Epithelial cell of prostate (primary cell): ENCODE measurements at regions not wholly inside any gene's neighbourhood (a gene's known extent, or its start where the extent isn't known, plus 50 kb on each side); places are given as distances from the start of the nearest gene placed in this dataset.

Experiments
- DNase-seq: peaks from one replicate; pipeline ENCODE4 v3.0.0-alpha.2; 2011; ENCODE audit warnings: low read depth, low spot score
- H3K27ac ChIP-seq: fragments of 450-650 bp; 2 replicates; pipeline ENCODE4 v1.5.1; 2017; ENCODE audit warnings: mild to moderate bottlenecking

GRCh38 chr3:59128685-59129084, 78.9 kb upstream of the CFAP20DC start:
- no peak for DNase-seq

DNA sequence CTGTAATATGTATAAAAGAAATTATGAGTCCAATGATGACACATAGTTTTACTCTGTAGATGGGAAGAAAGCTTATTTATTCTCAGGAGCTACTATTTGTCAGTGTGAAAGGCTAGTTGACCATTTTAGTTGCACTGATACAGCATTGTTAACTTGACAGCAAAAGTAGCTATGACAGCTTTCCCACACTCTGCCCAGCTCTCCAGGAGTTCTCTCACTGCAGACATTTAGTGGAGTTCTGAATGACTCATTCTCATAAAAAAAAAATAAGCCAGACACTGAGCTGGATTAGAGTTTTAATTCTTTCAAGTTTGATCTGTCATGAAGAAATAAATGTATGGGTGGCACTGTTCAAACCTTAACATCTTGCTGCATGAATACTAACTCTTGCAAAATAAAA, 77.2 kb upstream of the CFAP20DC start:
- no peak for DNase-seq
- H3K27ac ChIP-seq = no peak overlapping the region

More at GRCh38 chr3:59128685-59129084, 78.9 kb upstream of the CFAP20DC start:
- H3K27ac ChIP-seq = no peak overlapping the region

- H3K27ac ChIP-seq = no peak overlapping the region
- DNase-seq = no peak
These were observed 76.6 kb upstream of the CFAP20DC start for GRCh38 chr3:59126446-59126845.

DNA sequence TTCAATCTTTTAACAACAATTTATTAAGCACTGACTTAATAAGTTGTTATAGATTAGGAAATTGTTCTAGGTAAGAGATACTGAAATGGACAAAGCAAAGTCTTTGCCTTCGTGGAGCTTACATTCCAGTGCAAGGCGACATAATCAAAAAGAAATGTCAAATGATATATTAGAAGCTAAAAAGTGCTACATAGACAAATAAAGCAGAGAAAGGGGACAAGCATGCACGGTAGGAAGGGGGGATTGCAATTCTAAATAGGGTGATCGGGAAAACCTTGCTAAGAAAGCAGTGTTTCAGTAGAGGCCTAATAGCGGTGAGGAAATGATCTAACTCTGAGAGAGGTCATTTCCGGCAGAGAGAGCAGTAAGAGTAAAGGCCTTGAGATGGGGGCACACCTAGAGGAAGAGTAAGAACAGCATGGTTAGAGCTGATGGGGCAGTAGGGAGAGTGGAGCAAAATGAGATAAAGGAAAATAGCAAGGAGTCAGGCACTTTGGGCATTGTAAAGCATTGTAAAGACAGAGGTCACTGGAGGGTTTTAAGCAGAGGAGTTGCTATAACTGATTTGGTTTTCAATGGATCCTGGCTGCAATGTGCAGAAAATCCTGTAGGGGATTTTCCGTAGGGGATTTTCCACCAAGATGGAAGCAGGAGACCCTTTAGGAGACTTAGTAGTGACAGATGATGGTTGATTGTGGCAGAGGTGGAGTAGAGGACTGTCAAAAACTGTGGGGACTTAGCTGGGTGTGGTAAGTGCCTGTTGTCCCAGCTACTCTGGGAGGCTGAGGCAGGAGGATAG, 71.7 kb upstream of the CFAP20DC start:
- DNase-seq = no peak
- no peak overlapping the region for H3K27ac ChIP-seq

GRCh38 chr3:59118928-59119327, 69.1 kb upstream of the CFAP20DC start:
- DNase-seq = no peak
- H3K27ac ChIP-seq = no peak overlapping the region

GRCh38 chr3:59117396-59117795, 67.6 kb upstream of the CFAP20DC start:
- no peak overlapping the region for H3K27ac ChIP-seq
- DNase-seq = no peak

DNA sequence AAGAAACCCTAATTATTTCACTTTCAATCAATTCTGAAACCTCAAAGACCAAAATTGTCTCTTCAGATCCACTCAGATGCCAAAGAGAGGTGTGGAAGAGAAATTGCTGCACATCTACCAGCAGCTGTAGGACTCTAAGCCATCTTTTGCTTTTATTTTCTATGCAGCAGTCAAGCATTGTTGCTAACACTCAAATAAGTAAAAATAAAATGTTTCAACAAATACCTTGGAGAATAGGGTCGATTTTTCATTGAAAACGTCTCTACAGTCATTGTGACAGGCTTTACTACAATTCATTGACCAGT, 66.4 kb upstream of the CFAP20DC start:
- no peak for DNase-seq
- no peak overlapping the region for H3K27ac ChIP-seq

DNA sequence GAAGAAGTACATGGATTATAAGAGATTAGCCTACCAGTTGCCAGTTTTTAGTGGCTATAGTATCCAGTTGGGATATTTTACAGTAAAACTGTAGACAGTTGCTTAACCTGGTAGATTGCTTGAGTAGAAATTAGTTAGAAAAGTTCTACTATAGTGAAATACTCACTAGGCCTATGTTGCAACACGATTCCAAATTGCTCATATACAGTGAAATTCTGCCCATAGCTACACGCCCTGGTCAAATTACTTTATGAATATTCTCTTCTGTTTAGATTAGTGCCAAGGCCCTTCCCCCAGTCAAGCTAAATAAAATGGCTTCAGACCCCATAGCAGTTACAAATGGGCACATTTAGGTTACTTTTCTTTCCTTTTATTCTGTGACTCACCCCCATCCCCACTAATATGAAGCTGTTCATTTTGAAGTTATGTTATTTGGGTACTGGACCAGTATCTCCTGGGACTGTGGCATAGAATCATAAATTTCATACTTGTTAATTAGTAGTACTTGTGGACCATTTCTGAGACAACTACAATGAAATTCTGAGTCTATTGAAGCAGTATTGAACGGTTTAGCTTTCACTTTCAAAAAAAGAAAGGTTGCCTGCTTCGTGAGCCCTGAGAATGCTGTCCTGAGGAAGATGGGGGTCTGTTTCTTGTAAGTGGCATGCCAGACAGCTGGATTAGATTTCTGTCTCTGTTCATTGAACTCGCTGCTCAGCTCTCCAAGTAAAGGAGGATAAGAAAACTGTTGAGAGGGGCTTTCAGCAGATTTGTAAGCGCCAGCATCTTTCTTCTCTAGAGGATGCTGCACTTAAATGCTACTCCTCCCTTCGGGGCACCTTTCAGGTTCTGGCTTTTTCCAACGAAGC, 65.8 kb upstream of the CFAP20DC start:
- DNase-seq = no peak
- peak overlapping the region; percentile 20 for H3K27ac ChIP-seq

DNA sequence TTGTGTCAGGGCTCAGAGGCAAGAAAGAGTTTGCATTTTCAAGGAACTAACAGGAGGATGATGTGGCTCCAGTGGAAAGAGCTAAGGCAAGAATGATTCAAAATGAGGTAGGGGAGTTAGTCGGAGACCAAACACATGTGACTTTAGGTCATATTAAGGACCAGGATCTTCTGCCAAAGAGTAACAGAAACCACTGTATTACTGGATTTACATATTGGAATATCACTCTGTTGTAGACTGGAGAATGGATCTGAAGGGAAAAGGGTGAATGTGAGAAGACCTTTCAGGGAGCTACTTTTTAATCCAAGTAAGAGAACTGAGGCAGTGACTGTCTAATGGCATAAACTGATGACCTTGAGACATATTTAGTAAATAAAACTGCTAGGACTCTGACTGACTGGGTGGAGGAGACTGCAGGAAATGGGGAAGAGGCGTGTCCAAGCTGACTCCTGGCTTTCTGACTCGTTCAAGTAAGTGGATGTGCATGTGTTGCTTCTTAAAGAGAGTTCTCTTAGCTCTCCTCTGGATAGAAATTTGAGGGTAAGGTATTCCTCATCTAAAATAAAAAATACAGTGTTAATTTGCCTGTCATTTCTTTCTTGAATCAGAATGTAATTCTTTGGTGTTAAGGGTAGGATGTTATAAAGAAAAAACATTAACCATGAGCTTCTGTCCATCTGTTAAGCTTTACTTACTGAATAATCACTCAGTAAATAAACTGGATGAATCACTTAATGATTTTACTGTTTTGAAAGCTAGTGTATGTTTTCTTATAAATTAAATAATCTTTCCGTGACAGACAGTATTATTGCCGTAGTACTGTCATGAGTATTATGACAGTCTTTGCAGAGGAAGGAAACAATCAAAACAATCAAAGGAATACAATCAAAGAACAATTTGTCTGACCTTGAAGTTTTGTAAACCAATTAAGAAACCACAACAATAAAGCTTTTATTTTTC, 58.3 kb upstream of the CFAP20DC start:
- DNase-seq = no peak
- peak overlapping the region; percentile 50 for H3K27ac ChIP-seq

DNA sequence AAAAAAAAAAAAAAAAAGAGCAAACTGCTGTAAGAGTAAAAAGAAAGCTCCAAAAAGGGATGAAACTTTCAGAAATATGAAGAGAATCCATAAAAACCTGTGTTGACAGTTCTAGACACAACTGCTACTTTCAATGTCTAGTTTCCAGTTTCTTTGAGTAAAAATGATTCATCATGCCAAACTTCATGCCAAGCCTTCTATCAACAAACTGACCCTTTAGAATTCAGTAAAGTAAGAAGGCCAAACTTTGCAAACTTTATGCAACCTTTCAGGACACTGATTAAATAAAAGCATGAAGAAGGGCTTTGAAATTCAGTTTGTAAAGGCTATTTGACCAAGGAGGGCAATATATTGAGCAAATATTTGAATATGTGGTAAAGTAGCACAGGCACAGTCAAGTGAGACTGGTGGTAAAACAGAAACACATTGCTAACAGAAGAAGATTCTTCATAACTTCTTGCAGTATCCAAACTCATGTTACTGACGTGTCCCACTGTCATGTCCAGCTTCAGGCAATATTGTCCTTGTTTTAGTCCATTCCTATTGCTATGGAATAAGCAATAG, 56.3 kb upstream of the CFAP20DC start:
- no peak overlapping the region for H3K27ac ChIP-seq
- no peak for DNase-seq

- DNase-seq = no peak
- H3K27ac ChIP-seq = no peak overlapping the region
These were observed 53.7 kb upstream of the CFAP20DC start for GRCh38 chr3:59103552-59103951.

GRCh38 chr3:59101231-59101736, 51.5 kb upstream of the CFAP20DC start:
- DNase-seq = peak; percentile 78
- peak overlapping the region; percentile 12 for H3K27ac ChIP-seq
